Loucy (cell line): ENCODE measurements at regions not wholly inside any gene's neighbourhood (a gene's known extent, or its start where the extent isn't known, plus 50 kb on each side); places are given as distances from the start of the nearest gene placed in this dataset.

Experiments used
- H2AFZ ChIP-seq: fragments of 200-600 bp; sonication (generic); 2 replicates; pipeline ENCODE4 v1.6.0; 2016; ENCODE audit warnings: antibody characterized with exemption, mild to moderate bottlenecking, low read length, moderate library complexity
- H3F3A ChIP-seq: fragments of 200-600 bp; 2 replicates; pipeline ENCODE4 v1.6.0; 2016; ENCODE audit warnings: antibody characterized with exemption, low read depth, mild to moderate bottlenecking
- H3K27me3 ChIP-seq: fragments of 200-600 bp; sonication (generic); 2 replicates; pipeline ENCODE4 v1.6.1; 2014; ENCODE audit warnings: low read length, mild to moderate bottlenecking; ENCODE audit not compliant: insufficient read depth, poor library complexity, severe bottlenecking
- H3K36me3 ChIP-seq: fragments of 200-600 bp; sonication (generic); 2 replicates; pipeline ENCODE4 v1.6.1; 2016; ENCODE audit warnings: low read length; ENCODE audit not compliant: insufficient read depth
- H3K4me1 ChIP-seq: fragments of 200-600 bp; sonication (generic); 2 replicates; pipeline ENCODE4 v1.5.1; 2014; ENCODE audit warnings: low read length, mild to moderate bottlenecking; ENCODE audit not compliant: insufficient read depth, poor library complexity, severe bottlenecking
- H3K4me2 ChIP-seq: fragments of 200-600 bp; sonication (generic); 2 replicates; pipeline ENCODE4 v1.6.0; 2014; ENCODE audit warnings: antibody characterized with exemption, low read length, low read depth, mild to moderate bottlenecking; ENCODE audit not compliant: poor library complexity, severe bottlenecking
- H3K4me3 ChIP-seq: fragments of 200-600 bp; sonication (generic); 2 replicates; pipeline ENCODE4 v1.5.1; 2014; ENCODE audit warnings: low read length, mild to moderate bottlenecking, mixed read lengths; ENCODE audit not compliant: poor library complexity, severe bottlenecking
- H3K79me2 ChIP-seq: fragments of 200-600 bp; sonication (generic); 2 replicates; pipeline ENCODE4 v1.6.1; 2014; ENCODE audit warnings: low read length; ENCODE audit not compliant: insufficient read depth
- H3K9ac ChIP-seq: fragments of 200-600 bp; sonication (generic); 2 replicates; pipeline ENCODE4 v1.6.0; 2014; ENCODE audit warnings: mild to moderate bottlenecking, low read depth, low read length, moderate library complexity; ENCODE audit not compliant: poor library complexity, severe bottlenecking
- H3K9me2 ChIP-seq: fragments of 200-600 bp; sonication (generic); replicated peaks from 2 replicates; pipeline ENCODE4 v1.6.1; 2016; ENCODE audit warnings: low read depth, low read length, mixed read lengths
- H3K9me3 ChIP-seq: fragments of 200-600 bp; sonication (generic); 2 replicates; pipeline ENCODE4 v1.6.1; 2014; ENCODE audit warnings: mild to moderate bottlenecking, antibody characterized with exemption, low read length, low read depth; ENCODE audit not compliant: insufficient read depth
- H4K20me1 ChIP-seq: fragments of 200-600 bp; sonication (generic); 2 replicates; pipeline ENCODE4 v1.6.0; 2014; ENCODE audit warnings: antibody characterized with exemption, low read length, mild to moderate bottlenecking; ENCODE audit not compliant: insufficient read depth, poor library complexity, severe bottlenecking
- CTCF ChIP-seq: fragments of 200-600 bp; sonication (generic); conservative IDR thresholded peaks from 2 replicates; pipeline ENCODE4 v1.5.1; 2014; ENCODE audit warnings: mild to moderate bottlenecking, antibody characterized with exemption, low read length
- EZH2phosphoT487 ChIP-seq: fragments of 200-600 bp; IDR thresholded peaks from 2 replicates; pipeline ENCODE4 v1.6.1; 2018; ENCODE audit warnings: antibody characterized with exemption, mild to moderate bottlenecking, moderate library complexity, borderline replicate concordance

GRCh38 chr13:106089261-106089980 lies 446.0 kb downstream of the EFNB2 start:
- TF ChIP-seq CTCF = no peak
- TF ChIP-seq EZH2phosphoT487 = no peak
- Histone ChIP-seq H3K9ac (no peak overlapping the region), H3K4me3 (no peak overlapping the region), H3K4me1 (peaks cover 3% of the 10 kb centered on the region), H4K20me1 (no peaks in the 10 kb centered on the region), H3K4me2 (no peak overlapping the region), H2AFZ (no peak overlapping the region), H3K27me3 (no peaks in the 10 kb centered on the region), H3K9me3 (no peaks in the 10 kb centered on the region), H3K79me2 (no peaks in the 10 kb centered on the region), H3K36me3 (no peaks in the 10 kb centered on the region), H3F3A (no peaks in the 10 kb centered on the region), H3K9me2 (no peaks in the 10 kb centered on the region)

GRCh38 chr13:106088085-106088484 lies 447.4 kb downstream of the EFNB2 start:
- Histone ChIP-seq H3K4me1 (peaks cover 3% of the 10 kb centered on the region), H3K79me2 (no peaks in the 10 kb centered on the region), H3K9me2 (no peaks in the 10 kb centered on the region), H3K9ac (no peak overlapping the region), H3F3A (no peaks in the 10 kb centered on the region), H4K20me1 (no peaks in the 10 kb centered on the region), H3K27me3 (no peaks in the 10 kb centered on the region), H3K4me3 (no peak overlapping the region), H3K4me2 (no peak overlapping the region), H3K36me3 (no peaks in the 10 kb centered on the region), H3K9me3 (no peaks in the 10 kb centered on the region), H2AFZ (no peak overlapping the region)
- TF ChIP-seq CTCF (no peak), EZH2phosphoT487 (no peak)

GRCh38 chr13:106087201-106087600 lies 448.3 kb downstream of the EFNB2 start:
- H3K27me3 ChIP-seq = no peaks in the 10 kb centered on the region
- no peaks in the 10 kb centered on the region for H4K20me1 ChIP-seq
- no peak for TF ChIP-seq EZH2phosphoT487
- H3K4me3 ChIP-seq = no peak overlapping the region
- H3K4me1 ChIP-seq = peaks cover 3% of the 10 kb centered on the region
- no peaks in the 10 kb centered on the region for H3K79me2 ChIP-seq
- H3K9me2 ChIP-seq = no peaks in the 10 kb centered on the region
- no peaks in the 10 kb centered on the region for H3K36me3 ChIP-seq
- H2AFZ ChIP-seq = no peak overlapping the region
- H3F3A ChIP-seq = no peaks in the 10 kb centered on the region
- H3K4me2 ChIP-seq = no peak overlapping the region
- no peak overlapping the region for H3K9ac ChIP-seq
- no peaks in the 10 kb centered on the region for H3K9me3 ChIP-seq
